HG02798 (cell line): ENCODE measurements at regions not wholly inside any gene's neighbourhood (a gene's known extent, or its start where the extent isn't known, plus 50 kb on each side); places are given as distances from the start of the nearest gene placed in this dataset.

Source experiments
- ATAC-seq: cut with Tn5 transposase; IDR thresholded peaks from one replicate; pipeline ENCODE4 v1.9.1; 2021; ENCODE audit warnings: mild to moderate bottlenecking; ENCODE audit not compliant: unreplicated experiment, poor library complexity

DNA sequence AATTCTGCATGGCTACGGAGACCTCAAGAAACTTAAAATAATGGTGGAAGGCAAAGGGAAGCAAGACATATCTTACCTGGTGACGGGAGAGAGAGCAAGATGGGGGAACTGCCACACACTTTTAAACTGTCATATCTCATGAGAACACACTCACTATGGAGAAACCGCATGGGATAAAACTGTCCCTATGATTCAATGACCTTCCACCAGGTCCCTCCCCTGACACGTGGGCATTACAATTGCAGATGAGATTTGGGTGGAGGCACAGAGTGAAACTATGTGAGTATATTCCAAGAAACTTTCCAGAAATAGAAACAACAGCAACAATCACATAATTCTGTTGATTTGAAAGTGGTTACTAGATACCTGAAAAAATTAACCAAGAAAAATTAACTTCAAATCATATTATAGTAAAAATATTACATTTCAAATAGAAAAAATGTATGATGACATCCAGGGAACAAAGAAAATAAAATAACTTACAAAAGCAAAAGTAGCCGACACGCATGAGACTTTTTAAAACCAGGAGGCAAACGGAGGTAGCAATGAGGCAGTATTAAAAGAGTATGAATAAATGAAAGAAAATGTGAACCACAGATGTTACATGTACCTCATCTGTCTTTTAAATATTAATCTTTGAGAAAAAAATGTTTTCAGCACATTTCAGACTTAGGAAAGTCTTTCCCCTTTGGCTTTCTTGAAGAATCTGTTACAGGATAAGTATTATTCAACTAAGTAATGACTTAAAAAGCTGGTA, 879.5 kb downstream of the TECRL start:
- no peak for ATAC-seq

DNA sequence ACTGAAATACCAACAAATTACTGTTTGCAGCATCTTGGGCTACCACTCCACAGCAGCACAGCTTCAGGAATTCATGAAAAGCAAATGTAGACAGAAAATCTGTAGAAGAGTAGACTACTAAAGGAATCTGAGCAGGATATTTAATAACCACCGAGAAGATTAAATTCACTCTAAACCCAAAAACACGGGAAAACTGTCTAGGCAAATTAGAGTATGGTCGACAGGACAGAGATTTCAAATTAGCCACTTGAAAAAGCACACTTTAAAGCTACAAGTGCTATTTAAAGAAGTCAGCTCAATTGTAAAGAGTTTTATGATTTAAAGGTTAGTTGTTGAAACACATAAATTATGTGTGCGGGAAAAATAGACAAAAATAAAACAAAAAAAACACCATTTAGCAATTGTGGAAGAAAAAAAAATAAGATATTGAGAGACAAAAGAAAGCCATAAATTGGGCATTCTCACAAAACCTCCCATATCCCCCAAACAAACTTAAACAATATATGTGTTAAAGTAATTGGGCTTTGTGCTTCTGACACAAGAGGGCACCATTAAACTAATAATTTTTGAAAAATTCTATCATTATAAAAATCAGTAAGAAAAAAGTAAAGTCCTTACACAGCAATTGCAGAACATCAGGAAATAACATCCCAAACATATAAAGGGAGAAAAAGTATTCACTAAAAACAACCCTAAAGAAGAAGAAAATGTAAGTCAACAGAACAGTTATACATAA, 880.8 kb downstream of the TECRL start:
- ATAC-seq = no peak

DNA sequence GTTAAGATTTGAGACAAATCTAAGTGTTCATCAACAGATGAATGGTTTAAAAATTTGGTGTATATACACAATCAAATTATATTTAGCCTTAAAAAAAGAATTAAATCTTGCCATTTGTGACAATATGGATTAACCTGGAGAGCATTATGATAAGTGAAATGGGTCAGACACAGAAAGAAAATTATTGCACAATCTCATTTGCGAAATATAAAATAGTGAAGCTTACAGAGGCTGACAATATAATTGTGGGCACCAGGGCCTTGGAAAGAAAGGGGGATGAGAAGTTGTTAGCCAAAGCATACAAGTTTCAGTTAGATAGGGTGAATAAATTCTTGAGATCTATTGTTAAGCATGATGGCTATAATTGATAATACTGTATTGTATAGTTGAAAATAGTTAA, 883.0 kb downstream of the TECRL start:
- ATAC-seq = no peak

- no peak for ATAC-seq
Observed at GRCh38 chr4:63524764-63525163, 884.5 kb downstream of the TECRL start.

DNA sequence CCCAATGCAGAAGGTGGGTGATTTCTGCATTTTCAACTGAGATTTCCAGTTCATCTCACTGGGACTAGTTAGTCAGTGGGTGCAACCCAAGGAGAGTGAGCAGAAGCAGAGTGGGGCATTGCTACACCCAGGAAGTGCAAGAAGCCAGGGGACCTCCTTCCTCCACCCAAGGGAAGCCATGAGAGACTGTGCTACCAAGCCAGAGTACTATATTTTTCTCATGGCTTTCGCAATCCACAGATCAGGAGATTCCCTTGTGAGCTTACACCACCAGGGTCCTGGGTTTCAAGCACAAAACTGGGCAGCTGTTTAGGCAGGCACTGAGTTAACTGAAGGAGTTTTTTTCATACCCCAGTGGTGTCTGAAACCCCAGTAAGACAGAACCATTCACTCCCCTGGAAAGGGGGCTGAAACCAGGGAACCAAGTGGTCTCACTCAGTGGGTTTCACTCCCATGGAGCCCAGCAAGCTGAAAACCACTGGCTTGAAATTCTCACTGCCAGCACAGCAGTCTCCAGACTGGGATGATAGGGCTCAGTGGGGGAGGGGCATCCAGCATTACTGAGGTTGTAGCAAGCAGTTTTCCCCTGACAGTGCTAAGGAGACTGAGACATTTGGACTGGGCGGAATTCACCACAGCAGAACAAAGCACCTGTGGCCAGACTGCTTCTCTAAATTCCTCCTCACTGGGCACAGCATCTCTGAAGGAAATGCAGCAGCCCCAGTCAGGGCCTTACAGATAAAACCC, 903.4 kb downstream of the TECRL start:
- no peak for ATAC-seq

- ATAC-seq = no peak
Observed at GRCh38 chr4:63493265-63493664, 916.0 kb downstream of the TECRL start.

GRCh38 chr4:63492515-63492914, 916.7 kb downstream of the TECRL start:
- no peak for ATAC-seq

DNA sequence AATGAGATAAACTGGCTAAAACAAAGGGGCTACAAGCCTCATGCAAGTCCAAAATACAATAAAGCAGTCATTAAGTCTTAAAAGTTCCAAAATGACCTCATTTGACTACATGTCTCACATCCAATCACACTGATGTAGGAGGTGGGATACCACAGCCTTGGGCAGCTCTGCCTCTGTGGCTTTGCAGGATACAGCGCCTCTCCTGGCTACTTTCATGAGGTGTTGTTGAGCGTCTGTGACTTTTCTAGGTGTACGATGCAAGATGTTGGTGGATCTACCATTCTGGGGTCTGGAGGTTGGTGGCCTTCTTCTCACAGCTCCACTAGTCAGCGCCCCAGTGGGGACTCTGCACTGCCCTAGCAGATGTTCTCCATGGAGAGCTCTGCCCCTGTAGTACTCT, 944.9 kb downstream of the TECRL start:
- no peak for ATAC-seq

GRCh38 chr4:63460075-63460474, 949.2 kb downstream of the TECRL start:
- ATAC-seq = no peak

DNA sequence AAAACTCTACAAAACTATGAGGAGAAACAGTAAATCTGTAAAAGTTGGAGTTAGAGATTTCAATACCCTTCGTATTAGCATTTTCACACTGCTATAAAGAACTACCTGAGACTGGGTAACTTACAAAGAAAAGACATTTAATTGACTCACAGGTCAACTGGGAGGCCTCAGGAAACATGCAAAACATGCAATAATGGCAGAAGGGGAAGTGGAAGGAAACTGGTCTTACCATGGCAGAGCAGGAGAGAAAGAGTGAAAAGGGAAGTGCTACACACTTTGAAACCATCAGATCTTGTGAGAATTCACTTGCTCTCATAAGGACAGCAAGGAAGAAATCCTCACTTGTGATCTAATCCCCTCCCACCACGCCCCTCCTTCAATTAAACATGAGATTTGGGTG, 949.9 kb downstream of the TECRL start:
- no peak for ATAC-seq

DNA sequence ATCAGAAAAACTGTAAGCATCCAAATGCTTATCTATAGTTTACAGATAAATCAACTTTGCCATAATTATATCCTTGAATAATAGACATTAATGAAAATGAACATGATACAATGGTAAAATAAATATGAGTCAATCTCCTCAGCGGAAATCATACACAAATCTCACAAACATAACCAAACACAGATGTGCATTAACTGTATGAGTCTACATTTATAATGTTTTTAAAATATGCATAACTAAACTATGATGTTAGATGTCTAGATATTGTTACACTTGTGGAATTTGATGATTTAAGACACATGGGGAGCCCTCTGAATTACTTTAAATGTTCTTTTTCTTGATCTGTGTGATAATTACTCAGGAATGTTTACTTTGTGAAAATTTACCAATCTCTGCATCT, 951.2 kb downstream of the TECRL start:
- no peak for ATAC-seq

DNA sequence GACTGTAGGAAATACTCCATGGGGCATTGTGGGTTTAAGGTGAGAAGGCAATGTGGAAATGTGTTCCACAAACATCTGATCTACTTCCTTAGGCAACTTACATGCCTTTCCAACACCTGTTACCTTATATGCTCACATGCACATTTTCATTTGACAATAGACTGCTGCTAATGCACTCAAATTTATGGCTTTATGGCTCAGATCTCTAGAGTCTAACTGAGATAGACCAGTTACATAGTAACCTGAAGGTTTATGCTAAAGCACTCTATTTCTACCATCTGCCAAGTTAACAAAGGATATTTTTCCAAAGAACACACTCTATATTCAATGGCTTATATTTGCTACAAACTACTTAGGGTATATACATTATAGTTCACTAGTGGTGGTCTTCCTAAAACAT, 969.0 kb downstream of the TECRL start:
- ATAC-seq = no peak

DNA sequence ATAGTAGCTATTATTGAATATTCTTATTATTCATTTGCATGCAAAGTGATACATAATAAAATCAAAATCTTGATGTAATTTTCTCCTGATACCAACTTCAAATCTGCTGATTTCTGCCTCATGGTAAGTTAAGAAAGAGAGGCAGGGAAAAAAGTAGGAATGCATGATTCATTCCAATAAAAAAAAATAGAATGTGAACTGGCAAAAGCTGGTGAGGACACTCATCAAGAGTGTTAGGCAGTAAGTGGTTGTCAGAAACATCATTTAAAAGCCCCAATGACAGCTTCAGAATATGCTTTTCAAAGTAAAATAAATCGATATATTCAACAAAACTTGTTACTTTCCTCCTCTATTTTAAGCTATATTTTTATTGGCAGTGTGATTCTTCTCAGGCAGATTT, 979.1 kb downstream of the TECRL start:
- no peak for ATAC-seq

DNA sequence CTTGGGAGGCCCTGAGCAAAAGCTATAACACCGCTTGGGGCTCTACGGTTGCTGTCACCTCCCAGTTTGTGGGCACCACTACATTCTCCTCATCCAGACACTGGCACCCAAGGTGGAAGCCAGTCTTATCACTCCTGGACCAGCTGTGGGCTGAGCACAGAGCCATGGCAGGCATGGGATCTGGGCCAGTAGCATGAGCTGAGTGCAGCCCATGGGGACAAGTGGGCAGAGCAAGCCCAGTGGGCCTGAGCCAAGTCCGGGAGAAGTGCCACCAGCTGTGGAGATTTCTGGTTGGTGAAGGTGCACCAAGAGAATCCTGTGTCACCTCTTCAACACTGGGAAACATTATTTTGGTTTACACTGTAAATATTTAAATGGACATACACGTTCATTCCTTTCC, 1013.0 kb downstream of the TECRL start:
- no peak for ATAC-seq

- ATAC-seq = no peak
Observed at GRCh38 chr4:63393544-63393943, 1015.7 kb downstream of the TECRL start.

- ATAC-seq = no peak
Observed at GRCh38 chr4:63379750-63380522, 1029.3 kb downstream of the TECRL start.

DNA sequence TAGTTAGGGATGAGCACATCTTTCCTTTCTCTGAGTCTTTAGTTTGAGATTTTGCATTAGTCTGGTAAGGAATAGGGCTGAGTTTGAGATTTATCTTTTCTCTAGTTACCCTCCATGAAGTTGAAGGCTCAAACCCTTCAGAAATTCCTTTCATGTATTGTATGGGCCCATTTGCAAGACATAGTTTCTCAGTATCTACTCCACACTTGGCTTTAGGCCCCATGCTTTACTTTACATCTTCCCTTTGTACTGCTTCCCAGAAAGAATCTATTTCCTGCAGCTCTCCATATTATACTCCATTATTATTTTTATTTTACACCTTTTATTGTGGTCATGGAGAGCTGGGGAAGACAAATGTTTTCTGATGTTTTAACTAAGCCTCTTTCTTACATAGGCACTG, 1038.2 kb downstream of the TECRL start:
- no peak for ATAC-seq

- ATAC-seq = no peak
Observed at GRCh38 chr4:63361628-63362027, 1047.6 kb downstream of the TECRL start.

- no peak for ATAC-seq
Observed at GRCh38 chr4:63361066-63361465, 1048.2 kb downstream of the TECRL start.

DNA sequence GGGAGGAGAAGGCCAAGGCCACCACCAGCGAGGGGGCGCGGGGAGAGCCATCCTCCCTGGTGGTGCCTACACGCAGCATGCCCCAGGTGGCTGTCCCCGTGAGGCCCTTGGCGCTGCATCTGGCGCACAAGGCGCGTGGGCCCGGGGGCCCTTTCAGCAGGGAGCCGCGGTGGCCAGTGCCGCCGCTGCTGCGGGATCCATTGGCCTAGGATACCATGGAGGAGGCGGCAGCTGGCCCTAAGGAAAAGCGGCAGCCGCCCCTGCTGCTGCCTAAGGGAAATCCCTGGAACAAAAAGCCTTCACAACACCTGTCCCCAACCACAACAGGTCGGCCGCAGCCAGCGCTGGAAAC, 1059.6 kb downstream of the TECRL start:
- no peak for ATAC-seq
